ENCODE measurements at regions not wholly inside any gene's neighbourhood (a gene's known extent, or its start where the extent isn't known, plus 50 kb on each side); places are given as distances from the start of the nearest gene placed in this dataset.

DNA sequence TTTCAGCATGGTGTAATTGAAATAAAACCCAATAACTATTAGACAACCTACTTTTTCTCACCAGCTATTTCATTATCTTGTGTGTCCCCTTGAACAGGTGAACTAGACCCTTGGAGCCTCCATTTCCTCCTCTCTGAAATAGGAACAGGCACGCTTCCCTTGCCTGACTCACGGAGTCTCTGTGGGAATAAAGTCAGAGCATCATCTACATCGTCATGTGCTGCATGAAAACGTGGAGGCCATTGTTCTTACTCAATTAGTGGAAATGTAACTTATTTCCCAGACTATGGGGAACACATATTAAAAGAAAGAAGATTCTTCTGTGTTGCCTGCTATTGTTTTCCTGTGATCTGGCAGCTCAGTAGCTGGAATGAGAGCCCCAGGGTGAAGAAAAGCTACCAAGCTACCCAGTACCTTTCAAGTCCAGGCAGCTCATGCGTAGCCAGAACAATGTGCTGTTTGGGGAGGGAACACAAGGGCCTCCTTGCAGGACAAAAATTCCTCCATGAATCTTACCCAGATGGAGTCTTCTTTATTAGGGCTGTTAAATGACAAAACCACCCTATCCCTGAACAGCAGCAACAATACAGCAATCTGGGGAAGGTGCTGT lies 59.8 kb downstream of the SOX11 start:
- Histone ChIP-seq H3K9me3 (ENCODE audit: insufficient read depth, low read length, severe bottlenecking) (no peaks in the 10 kb centered on the region), H4K20me1 (ENCODE audit: insufficient read depth, low read length) (no peaks in the 10 kb centered on the region), H3K4me3 (ENCODE audit: low read depth in 1 of 2, low read length in 2 of 2) (no peak overlapping the region), H3K27me3 (ENCODE audit: insufficient read depth, low read length, poor library complexity) (no peaks in the 10 kb centered on the region), H2AFZ (ENCODE audit: low read depth, low read length) (no peak overlapping the region), H3K4me1 (ENCODE audit: insufficient read depth, low read length) (no peaks in the 10 kb centered on the region), H3K4me2 (ENCODE audit: insufficient read depth, low read length) (no peak overlapping the region), H3K9ac (ENCODE audit: low read depth, low read length) (no peak overlapping the region), H3K36me3 (ENCODE audit: insufficient read depth, low read length) (no peaks in the 10 kb centered on the region), H3K79me2 (ENCODE audit: insufficient read depth, low read length) (no peaks in the 10 kb centered on the region), H3K27ac (ENCODE audit: low read length) (no peak overlapping the region)
- no peak for TF ChIP-seq EZH2 (IDR thresholded peaks at IDR 0.05; ENCODE audit: borderline replicate concordance, low read depth, low read length, severe bottlenecking)
- TF ChIP-seq, protein P1, sequence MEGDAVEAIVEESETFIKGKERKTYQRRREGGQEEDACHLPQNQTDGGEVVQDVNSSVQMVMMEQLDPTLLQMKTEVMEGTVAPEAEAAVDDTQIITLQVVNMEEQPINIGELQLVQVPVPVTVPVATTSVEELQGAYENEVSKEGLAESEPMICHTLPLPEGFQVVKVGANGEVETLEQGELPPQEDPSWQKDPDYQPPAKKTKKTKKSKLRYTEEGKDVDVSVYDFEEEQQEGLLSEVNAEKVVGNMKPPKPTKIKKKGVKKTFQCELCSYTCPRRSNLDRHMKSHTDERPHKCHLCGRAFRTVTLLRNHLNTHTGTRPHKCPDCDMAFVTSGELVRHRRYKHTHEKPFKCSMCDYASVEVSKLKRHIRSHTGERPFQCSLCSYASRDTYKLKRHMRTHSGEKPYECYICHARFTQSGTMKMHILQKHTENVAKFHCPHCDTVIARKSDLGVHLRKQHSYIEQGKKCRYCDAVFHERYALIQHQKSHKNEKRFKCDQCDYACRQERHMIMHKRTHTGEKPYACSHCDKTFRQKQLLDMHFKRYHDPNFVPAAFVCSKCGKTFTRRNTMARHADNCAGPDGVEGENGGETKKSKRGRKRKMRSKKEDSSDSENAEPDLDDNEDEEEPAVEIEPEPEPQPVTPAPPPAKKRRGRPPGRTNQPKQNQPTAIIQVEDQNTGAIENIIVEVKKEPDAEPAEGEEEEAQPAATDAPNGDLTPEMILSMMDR (IDR thresholded peaks at IDR 0.05; ENCODE audit: borderline replicate concordance, extremely low read depth, low read length, poor library complexity, severe bottlenecking) = no peak
- DNase-seq (no peak), ATAC-seq (ENCODE audit: insufficient read depth, low read depth) (no peak)

DNA sequence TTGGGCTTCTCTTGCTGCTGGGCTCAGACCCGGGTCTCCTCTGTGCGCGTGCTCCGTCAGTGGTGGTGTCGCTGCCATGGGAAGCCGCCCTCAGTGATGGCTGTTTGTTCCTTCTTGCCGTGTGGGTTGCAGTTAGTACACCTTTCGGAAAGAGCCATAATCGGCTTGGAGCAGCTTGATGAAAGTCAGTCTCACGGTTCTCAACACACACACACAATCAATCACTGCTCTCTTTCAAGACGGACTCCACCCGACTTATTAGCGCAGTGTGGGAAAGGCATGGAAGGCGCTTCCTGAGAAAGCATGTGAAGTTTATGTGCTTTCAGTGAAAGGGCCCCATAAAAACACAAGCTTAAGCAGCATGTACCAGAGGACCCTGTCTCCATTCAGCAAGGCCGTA lies 64.1 kb downstream of the SOX11 start:
- Histone ChIP-seq H3K4me3 (ENCODE audit: low read depth in 1 of 2, low read length in 2 of 2) (no peak overlapping the region), H3K9ac (ENCODE audit: low read depth, low read length) (no peak overlapping the region), H3K4me2 (ENCODE audit: insufficient read depth, low read length) (no peak overlapping the region), H3K9me3 (ENCODE audit: insufficient read depth, low read length, severe bottlenecking) (no peaks in the 10 kb centered on the region), H3K4me1 (ENCODE audit: insufficient read depth, low read length) (no peaks in the 10 kb centered on the region), H4K20me1 (ENCODE audit: insufficient read depth, low read length) (no peaks in the 10 kb centered on the region), H3K79me2 (ENCODE audit: insufficient read depth, low read length) (no peaks in the 10 kb centered on the region), H2AFZ (ENCODE audit: low read depth, low read length) (no peak overlapping the region), H3K36me3 (ENCODE audit: insufficient read depth, low read length) (no peaks in the 10 kb centered on the region), H3K27me3 (ENCODE audit: insufficient read depth, low read length, poor library complexity) (no peaks in the 10 kb centered on the region), H3K27ac (ENCODE audit: low read length) (no peak overlapping the region)
- ATAC-seq (ENCODE audit: insufficient read depth, low read depth) (no peak), DNase-seq (no peak)
- TF ChIP-seq, protein P1 (IDR thresholded peaks at IDR 0.05; ENCODE audit: borderline replicate concordance, extremely low read depth, low read length, poor library complexity, severe bottlenecking) = no peak
- no peak for TF ChIP-seq EZH2 (IDR thresholded peaks at IDR 0.05; ENCODE audit: borderline replicate concordance, low read depth, low read length, severe bottlenecking)

DNA sequence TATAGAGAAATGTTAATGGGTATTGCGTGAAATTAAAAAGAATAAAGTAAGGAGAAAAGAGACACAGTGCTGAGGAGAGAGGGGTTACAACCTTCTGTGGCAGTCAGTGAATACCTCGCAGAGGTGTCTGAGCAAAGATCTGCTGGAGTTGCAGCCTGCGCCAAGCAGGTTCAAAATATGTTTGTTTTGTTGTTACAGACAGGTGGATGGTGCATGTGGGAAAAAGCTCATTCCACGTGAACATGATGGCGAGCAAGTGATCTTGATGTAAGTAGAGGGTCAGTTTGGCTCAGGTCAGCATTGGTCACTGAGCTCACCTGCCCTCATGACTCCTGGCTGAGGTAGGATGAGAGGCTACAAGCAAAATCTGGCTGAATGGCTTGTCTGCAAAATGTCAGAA lies 66.2 kb downstream of the SOX11 start:
- Histone ChIP-seq H3K4me3 (ENCODE audit: low read depth in 1 of 2, low read length in 2 of 2) (no peak overlapping the region), H3K36me3 (ENCODE audit: insufficient read depth, low read length) (no peaks in the 10 kb centered on the region), H3K4me2 (ENCODE audit: insufficient read depth, low read length) (no peak overlapping the region), H4K20me1 (ENCODE audit: insufficient read depth, low read length) (no peaks in the 10 kb centered on the region), H3K9ac (ENCODE audit: low read depth, low read length) (no peak overlapping the region), H2AFZ (ENCODE audit: low read depth, low read length) (no peak overlapping the region), H3K4me1 (ENCODE audit: insufficient read depth, low read length) (no peaks in the 10 kb centered on the region), H3K27ac (ENCODE audit: low read length) (no peak overlapping the region), H3K27me3 (ENCODE audit: insufficient read depth, low read length, poor library complexity) (no peaks in the 10 kb centered on the region), H3K79me2 (ENCODE audit: insufficient read depth, low read length) (no peaks in the 10 kb centered on the region), H3K9me3 (ENCODE audit: insufficient read depth, low read length, severe bottlenecking) (no peaks in the 10 kb centered on the region)
- DNase-seq (no peak), ATAC-seq (ENCODE audit: insufficient read depth, low read depth) (no peak)
- TF ChIP-seq, protein P1 (IDR thresholded peaks at IDR 0.05; ENCODE audit: borderline replicate concordance, extremely low read depth, low read length, poor library complexity, severe bottlenecking) = no peak
- TF ChIP-seq EZH2 (IDR thresholded peaks at IDR 0.05; ENCODE audit: borderline replicate concordance, low read depth, low read length, severe bottlenecking) = no peak
